K562 (cell line): ENCODE measurements at regions not wholly inside any gene's neighbourhood (a gene's known extent, or its start where the extent isn't known, plus 50 kb on each side); places are given as distances from the start of the nearest gene placed in this dataset.

Experiments
- EP300 ChIP-seq: IDR thresholded peaks from 2 replicates; pipeline ENCODE4 v1.6.1; 2012; ENCODE audit warnings: low read length, improper control_type of control experiment
- KDM4B ChIP-seq, 2 experiments: fragments of 450-650 bp in 1 of 2; sonication (generic) in 1 of 2; IDR thresholded peaks; 2 replicates each; pipeline ENCODE4 v1.6.1; 2016 to 2017; ENCODE audit warnings: borderline replicate concordance in 2 of 2, antibody characterized with exemption in 1 of 2, low read depth in 1 of 2, mild to moderate bottlenecking in 1 of 2
- MTF1 ChIP-seq: fragments of 250-450 bp; sonication (Bioruptor Pico); IDR thresholded peaks from 2 replicates; pipeline ENCODE4 v1.9.0; 2021; ENCODE audit warnings: moderate library complexity, mild to moderate bottlenecking, inconsistent platforms, borderline replicate concordance
- NKRF ChIP-seq: fragments of 450-650 bp; IDR thresholded peaks from 2 replicates; pipeline ENCODE4 v1.6.1; 2016; ENCODE audit warnings: borderline replicate concordance
- SNIP1 ChIP-seq: fragments of 450-650 bp; IDR thresholded peaks from 2 replicates; pipeline ENCODE4 v1.7.1; 2017; ENCODE audit warnings: low read depth, mild to moderate bottlenecking
- ZNF324 ChIP-seq: fragments of 250-450 bp; sonication (Bioruptor Pico); IDR thresholded peaks from 2 replicates; pipeline ENCODE4 v1.4.0; 2020; ENCODE audit warnings: mild to moderate bottlenecking

GRCh38 chr5:12217039-12217438, 312.8 kb upstream of the CTNND2 start:
- TF ChIP-seq KDM4B (IDR thresholded peaks at IDR 0.05; ENCODE audit: borderline replicate concordance in 2 of 2, low read depth in 1 of 2): no peak
- TF ChIP-seq EP300: no peak
- no peak for TF ChIP-seq SNIP1
- no peak for TF ChIP-seq MTF1 (CRISPR knock-in tag)
- no peak for TF ChIP-seq NKRF
- TF ChIP-seq ZNF324 (CRISPR knock-in tag): no peak
